Panc1 (cell line): ENCODE measurements at regions not wholly inside any gene's neighbourhood (a gene's known extent, or its start where the extent isn't known, plus 50 kb on each side); places are given as distances from the start of the nearest gene placed in this dataset.

ENCODE experiments used
- CTCF ChIP-seq: fragments of 450-650 bp; IDR thresholded peaks from 2 replicates; pipeline ENCODE4 v1.5.1; 2017; ENCODE audit warnings: mild to moderate bottlenecking
- TCF7L2 ChIP-seq: IDR thresholded peaks from 2 replicates; pipeline ENCODE4 v1.6.1; 2011; ENCODE audit warnings: mild to moderate bottlenecking, low read depth, low read length, inconsistent platforms

GRCh38 chr4:43373201-43373600, 480.7 kb downstream of the GRXCR1 start:
- TF ChIP-seq CTCF (no peak), TCF7L2 (no peak)
